GM12864 (cell line): ENCODE measurements at regions not wholly inside any gene's neighbourhood (a gene's known extent, or its start where the extent isn't known, plus 50 kb on each side); places are given as distances from the start of the nearest gene placed in this dataset.

ENCODE experiments used
- DNase-seq: peaks from one replicate; pipeline ENCODE4 v3.0.0-alpha.2; 2011; ENCODE audit warnings: low read depth
- H3K4me3 ChIP-seq: 2 replicates; pipeline ENCODE4 v1.5.1; 2011; ENCODE audit warnings: mild to moderate bottlenecking, low read depth, low read length, control low read depth
- TF ChIP-seq, protein P1 (sequence below): IDR thresholded peaks from 2 replicates; pipeline ENCODE4 v1.5.1; 2011; ENCODE audit warnings: low read depth, mild to moderate bottlenecking, moderate library complexity, low read length, control low read depth, inconsistent platforms; ENCODE audit errors: missing control alignments

DNA sequence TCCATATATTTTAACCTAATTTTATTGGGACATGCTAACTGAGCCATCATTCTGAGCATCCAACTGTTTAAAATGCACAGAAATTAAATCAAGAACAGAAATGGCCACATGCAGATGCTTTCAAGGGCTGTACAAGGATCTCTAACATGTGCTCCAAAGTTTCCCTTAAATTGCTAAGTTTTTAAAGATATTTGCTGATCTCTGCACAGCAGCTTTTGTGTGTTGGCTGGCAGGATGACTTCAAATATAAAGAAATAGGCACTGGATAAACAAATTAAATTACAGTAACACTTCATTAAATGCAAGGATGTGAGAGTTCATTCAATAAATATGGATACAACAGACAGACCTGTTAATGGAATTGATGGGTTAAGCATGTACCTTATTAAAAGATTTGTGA is 148.0 kb upstream of the MEOX2 start:
- H3K4me3 ChIP-seq: no peak overlapping the region
- TF ChIP-seq, protein P1, sequence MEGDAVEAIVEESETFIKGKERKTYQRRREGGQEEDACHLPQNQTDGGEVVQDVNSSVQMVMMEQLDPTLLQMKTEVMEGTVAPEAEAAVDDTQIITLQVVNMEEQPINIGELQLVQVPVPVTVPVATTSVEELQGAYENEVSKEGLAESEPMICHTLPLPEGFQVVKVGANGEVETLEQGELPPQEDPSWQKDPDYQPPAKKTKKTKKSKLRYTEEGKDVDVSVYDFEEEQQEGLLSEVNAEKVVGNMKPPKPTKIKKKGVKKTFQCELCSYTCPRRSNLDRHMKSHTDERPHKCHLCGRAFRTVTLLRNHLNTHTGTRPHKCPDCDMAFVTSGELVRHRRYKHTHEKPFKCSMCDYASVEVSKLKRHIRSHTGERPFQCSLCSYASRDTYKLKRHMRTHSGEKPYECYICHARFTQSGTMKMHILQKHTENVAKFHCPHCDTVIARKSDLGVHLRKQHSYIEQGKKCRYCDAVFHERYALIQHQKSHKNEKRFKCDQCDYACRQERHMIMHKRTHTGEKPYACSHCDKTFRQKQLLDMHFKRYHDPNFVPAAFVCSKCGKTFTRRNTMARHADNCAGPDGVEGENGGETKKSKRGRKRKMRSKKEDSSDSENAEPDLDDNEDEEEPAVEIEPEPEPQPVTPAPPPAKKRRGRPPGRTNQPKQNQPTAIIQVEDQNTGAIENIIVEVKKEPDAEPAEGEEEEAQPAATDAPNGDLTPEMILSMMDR: no peak
- DNase-seq: no peak

DNA sequence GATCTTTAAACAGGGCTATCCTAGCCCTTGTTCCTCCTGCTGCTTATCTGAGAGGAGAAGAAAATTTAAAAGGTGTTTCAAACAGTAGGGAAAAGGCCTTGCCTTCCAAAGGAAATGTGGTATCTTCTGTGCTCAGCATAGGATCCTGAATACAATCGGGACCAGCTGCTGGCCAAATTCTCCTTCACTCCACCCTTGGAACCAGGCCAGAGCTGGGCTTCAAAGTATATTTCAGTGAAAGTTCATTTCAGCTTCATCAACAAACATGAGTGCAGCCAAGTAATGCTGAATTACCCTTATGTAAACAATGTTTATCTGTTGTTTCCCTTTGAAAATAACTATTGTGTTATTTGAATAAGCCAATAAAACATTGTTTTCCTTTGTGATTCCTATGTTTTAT is 146.5 kb upstream of the MEOX2 start:
- TF ChIP-seq, protein P1: no peak
- DNase-seq: no peak
- no peak overlapping the region for H3K4me3 ChIP-seq

DNA sequence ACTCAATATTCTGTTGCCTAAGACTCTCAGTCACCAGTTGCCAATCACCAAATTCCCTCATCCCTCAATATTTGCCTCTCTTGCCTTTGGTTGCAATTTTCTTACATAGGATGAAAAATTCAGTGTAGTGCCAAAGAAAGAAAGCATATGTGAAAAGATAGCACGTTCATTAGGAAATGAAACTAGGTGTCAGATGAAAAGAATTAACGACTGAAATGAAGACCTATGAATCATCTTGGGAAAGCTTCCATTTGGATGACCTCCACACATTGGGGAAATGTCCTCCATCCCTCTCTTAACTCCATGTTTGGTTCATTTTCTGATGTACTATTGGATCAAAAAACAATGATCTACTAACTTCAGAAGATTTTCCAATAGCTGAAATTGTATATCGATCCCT is 145.1 kb upstream of the MEOX2 start:
- H3K4me3 ChIP-seq: no peak overlapping the region
- TF ChIP-seq, protein P1: no peak
- DNase-seq: no peak

DNA sequence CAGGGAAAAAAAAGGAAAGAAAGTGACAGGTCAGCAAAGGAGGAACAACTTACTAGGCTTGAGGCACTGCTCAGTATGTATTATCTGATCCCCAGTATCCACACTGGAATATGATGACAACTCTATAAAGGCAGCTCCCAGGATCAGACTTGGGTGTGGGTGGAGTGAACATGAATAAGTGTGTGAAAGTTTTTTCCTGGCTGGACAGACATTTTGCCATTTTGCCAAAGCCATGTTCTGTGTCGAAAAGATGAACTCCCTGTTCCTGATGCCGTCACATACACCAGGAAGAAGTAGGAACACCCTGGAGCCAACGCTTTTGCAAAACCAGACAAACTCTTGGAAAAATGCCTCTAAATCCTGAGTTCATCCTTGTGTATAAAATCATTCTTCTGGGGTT is 143.2 kb upstream of the MEOX2 start:
- no peak for DNase-seq
- no peak overlapping the region for H3K4me3 ChIP-seq
- TF ChIP-seq, protein P1: no peak

DNA sequence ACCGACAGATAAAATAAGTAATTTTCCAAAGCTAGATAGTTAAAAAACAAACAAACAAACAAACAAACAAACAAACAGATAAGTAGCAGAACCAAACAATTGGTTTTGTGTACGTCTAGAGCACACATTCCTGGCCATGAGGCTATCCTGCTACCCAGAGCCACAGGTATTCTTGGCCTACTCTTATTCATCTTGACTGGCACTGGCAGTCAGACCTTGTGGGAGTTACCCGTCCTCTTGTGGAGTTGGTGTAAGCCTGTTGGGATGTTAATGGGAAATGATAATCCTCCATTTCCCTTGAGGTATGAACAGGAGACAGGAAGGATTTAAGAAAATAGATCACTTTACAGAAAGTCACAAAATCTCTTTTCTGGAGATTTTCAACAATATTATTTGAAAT is 142.4 kb upstream of the MEOX2 start:
- H3K4me3 ChIP-seq: no peak overlapping the region
- no peak for DNase-seq
- TF ChIP-seq, protein P1: no peak

DNA sequence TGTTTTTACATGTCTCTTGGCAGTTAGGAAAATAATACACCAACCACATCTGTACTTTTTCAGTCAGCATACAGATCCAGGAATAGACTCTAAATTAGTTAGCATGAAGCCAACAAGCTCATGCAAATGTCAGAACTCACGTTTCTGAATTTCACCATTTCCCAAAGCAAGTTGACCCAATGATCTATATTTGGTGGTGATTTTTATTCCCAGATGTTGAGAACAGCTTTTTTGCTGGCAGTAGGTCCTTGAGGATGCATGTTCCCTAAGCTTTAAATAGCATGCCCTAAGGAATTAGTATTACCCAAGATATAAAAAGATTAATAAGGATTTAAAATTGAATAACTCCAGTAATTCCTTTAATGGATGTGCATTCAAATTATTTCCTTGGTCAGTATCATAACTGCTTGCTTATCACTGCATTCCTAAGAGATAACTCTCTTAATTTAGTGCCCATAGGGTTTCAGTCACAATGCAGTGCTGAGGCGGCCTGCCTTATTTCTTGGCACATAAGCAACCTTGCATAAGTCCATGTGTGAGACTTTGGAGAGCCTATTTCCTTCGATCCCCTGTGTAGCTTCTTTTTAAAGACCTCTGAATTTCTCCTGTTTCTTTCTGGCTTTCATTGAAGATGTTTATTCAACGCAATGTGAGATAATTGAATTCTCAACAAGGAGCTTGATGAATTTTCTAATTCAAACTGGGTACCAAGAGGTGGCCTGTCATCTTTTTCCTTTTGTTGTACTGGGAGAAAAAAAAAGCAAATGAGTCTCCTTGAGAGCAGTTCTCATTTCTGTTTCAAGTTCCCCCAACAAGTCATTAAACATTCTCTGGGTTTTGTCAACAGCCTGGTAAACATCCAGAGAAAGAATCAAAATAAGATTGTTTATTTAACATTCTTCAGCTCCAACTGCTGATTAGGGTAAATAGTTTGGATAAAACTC is 135.3 kb upstream of the MEOX2 start:
- TF ChIP-seq, protein P1: no peak
- no peak overlapping the region for H3K4me3 ChIP-seq
- DNase-seq: no peak

DNA sequence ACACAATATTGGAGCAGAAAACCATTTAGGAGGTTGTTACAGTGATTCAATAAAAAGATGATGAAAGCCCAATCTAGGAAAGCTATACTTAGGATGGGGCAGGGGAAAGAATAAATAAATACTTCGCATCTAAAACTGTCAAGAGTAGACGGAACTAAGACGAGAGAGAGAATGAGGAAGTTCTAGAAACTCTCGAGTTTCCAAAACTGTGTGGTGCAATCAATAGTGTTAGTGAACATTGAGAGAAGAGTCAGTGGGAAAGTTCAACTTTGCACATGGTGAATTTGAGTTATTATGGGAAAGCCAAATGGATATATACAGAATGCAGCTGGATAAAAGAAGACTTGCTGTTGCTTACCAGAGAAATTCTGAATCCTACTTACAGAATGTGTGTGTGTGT is 133.8 kb upstream of the MEOX2 start:
- TF ChIP-seq, protein P1: no peak
- no peak overlapping the region for H3K4me3 ChIP-seq
- no peak for DNase-seq
